Right cardiac atrium (tissue), 5 donors: ENCODE measurements at regions not wholly inside any gene's neighbourhood (a gene's known extent, or its start where the extent isn't known, plus 50 kb on each side); places are given as distances from the start of the nearest gene placed in this dataset.
"Not testable (repeated sequence)": the region's sequence is repeated elsewhere in the genome, so short reads cannot be mapped to it uniquely, and the experiment has no call there.

Experiments
- ATAC-seq, 2 donors: fragments of 200-7000 bp; cut with Tn5 transposase; one replicate each; pipeline versions ENCODE4 v1.8.0 to v1.9.1; 2020; ENCODE audit warnings: moderate library complexity in 2 of 2, mild to moderate bottlenecking in 1 of 2
- DNase-seq, 3 donors: peaks; one replicate each; pipeline ENCODE4 v3.0.0-alpha.2; 2020
- H3K27ac ChIP-seq: one replicate; pipeline ENCODE4 v1.5.1; 2013; ENCODE audit warnings: mild to moderate bottlenecking, low read length, control low read depth, moderate library complexity
- H3K27me3 ChIP-seq: one replicate; pipeline ENCODE4 v1.6.1; 2013; ENCODE audit not compliant: control insufficient read depth, insufficient read depth
- H3K4me1 ChIP-seq: one replicate; pipeline ENCODE4 v1.6.1; 2013; ENCODE audit warnings: low read length; ENCODE audit not compliant: control insufficient read depth, insufficient read depth
- H3K4me3 ChIP-seq: one replicate; pipeline ENCODE4 v1.5.1; 2013; ENCODE audit warnings: low read length, control low read depth
- H3K9me3 ChIP-seq: one replicate; pipeline ENCODE4 v1.6.1; 2013; ENCODE audit warnings: low read length; ENCODE audit not compliant: control insufficient read depth
- WGBS: extraction: QIAGEN DNeasy Blood & Tissue Kit; methylation state at CpG from one replicate; pipeline ENCODE4 v1.1.7; 2013; 5-methylcytosine and 5-hydroxymethylcytosine counted together
- intact Hi-C, 4 donors: fragments of 100-400 bp; cut with DNase I; formaldehyde crosslinking; loops; one replicate each; pipeline versions ENCODE4 v1.11.0 to v1.14.0; 2022 to 2023
- donor health status: healthy with polysubstance abuse.
- donor health status: DM: no; HTN: yes; CAD: no.
- donor health status: DM: no; HTN: no; CAD: no.
- donor health status: DM: no; HTN: yes; CAD: no; lungs with severe emphysema.
- donor health status: DM: yes; HTN: yes; CAD: no.

DNA sequence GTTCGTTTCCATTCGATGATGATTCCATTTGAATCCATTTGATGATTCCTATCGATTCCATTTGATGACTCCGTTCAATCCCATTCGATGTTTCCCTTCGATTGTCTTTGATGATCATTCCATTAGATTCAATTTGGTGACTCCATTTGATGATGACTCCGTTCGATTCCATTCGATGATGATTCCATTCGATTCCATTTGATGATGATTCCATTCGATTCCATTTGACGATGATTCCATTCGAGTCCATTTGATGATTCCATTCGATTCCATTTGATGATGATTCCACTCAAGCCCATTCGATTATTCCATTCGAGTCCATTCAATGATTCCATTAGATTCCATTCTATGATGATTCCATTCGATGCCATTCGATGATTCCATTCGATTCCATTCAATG, 2730.6 kb downstream of the RPIA start:
- ATAC-seq, DNase-seq, H3K27ac ChIP-seq, H3K9me3 ChIP-seq, H3K4me1 ChIP-seq, intact Hi-C loops, H3K27me3 ChIP-seq, H3K4me3 ChIP-seq: not testable (repeated sequence)
- WGBS = 82% methylated on average over 19 of the region's 19 CpGs

DNA sequence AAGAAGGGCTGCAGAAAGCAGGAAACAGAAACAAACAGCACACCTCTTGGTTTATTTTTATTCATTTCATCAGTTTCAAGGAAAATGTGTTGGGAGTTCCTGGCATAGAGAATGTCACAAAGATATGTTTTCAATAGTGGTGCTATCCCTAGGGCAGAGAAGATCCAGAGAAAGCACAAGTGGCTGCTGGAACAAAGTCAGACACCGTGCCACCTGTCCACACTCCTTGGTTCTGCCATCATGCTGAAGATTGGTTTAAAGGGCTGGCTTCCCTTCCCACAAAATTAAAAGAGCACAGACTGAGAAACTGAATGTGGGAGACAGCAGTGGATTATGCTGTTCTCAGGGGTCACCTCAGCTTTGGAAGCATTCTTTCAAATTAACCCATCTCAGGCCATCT, 2735.7 kb downstream of the RPIA start:
- H3K27me3 ChIP-seq, intact Hi-C loops, H3K27ac ChIP-seq, ATAC-seq, H3K4me3 ChIP-seq, H3K9me3 ChIP-seq, H3K4me1 ChIP-seq, DNase-seq: not testable (repeated sequence)
- 49% methylated on average over 1 of the region's 1 CpG for WGBS

DNA sequence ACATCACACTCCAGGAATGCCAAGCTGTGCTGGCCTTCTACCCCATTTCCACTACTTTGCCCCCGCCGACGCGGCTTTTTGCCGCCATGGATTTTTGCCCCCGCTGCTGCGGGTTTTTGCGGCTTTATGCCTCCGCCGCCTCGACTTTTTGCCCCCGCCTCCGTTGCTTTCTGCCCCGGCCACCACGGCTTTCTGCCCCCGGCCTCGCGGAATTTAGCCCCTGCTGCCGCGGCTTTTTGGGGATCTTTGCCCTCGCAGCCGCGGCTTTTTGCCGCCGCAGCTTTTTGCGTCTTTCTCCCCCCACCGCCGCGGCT, 2750.4 kb downstream of the RPIA start:
- H3K4me3 ChIP-seq = peak overlapping the region; percentile 89
- H3K27ac ChIP-seq, H3K4me1 ChIP-seq, intact Hi-C loops, H3K27me3 ChIP-seq, H3K9me3 ChIP-seq, ATAC-seq: not testable (repeated sequence)
- 9% methylated on average over 29 of the region's 29 CpGs for WGBS
- peak in 2 of 3 donors; percentile 38 to 55 for DNase-seq

DNA sequence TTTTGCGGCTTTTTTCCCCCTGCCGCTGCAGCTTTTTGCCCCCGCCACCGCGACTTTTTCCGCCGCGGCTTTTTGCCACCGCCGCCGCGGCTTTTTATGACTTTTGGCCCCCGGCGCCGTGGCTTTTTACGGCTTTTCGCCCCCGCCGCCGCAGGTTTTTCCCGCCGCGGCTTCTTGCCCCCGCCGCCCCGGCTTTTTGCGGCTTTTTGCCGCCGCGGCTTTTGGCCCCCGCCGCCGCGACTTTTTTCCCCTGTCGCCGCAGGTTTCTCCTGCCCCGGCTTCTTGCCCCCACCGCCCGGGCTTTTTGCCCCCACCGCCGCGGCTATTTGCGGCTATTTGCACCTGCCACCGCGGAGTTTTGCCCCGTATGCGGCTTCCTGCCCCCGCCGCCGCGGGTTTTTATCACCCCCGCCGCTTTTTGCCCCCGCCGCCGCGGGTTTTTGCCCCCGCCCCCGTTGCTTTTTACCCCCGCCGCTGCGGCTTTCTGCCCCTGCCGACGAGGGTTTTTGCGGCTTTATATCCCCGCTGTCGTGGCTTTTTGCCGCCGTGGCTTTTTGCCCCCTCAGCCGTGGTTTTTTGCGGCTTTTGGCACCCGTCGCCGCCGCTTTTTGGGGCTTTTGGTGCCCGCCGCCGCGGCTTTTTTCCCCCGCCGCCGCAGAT, 2750.9 kb downstream of the RPIA start:
- peak in 2 of 3 donors; percentile 39 to 64 for DNase-seq
- no peaks in the 10 kb centered on the region for H3K4me1 ChIP-seq
- ATAC-seq = no peak
- H3K27me3 ChIP-seq = no peaks in the 10 kb centered on the region
- intact Hi-C loops = no loop called here
- 6% methylated on average over 82 of the region's 82 CpGs for WGBS
- peak overlapping the region; percentile 89 for H3K4me3 ChIP-seq
- H3K27ac ChIP-seq = no peak overlapping the region
- H3K9me3 ChIP-seq = no peaks in the 10 kb centered on the region

DNA sequence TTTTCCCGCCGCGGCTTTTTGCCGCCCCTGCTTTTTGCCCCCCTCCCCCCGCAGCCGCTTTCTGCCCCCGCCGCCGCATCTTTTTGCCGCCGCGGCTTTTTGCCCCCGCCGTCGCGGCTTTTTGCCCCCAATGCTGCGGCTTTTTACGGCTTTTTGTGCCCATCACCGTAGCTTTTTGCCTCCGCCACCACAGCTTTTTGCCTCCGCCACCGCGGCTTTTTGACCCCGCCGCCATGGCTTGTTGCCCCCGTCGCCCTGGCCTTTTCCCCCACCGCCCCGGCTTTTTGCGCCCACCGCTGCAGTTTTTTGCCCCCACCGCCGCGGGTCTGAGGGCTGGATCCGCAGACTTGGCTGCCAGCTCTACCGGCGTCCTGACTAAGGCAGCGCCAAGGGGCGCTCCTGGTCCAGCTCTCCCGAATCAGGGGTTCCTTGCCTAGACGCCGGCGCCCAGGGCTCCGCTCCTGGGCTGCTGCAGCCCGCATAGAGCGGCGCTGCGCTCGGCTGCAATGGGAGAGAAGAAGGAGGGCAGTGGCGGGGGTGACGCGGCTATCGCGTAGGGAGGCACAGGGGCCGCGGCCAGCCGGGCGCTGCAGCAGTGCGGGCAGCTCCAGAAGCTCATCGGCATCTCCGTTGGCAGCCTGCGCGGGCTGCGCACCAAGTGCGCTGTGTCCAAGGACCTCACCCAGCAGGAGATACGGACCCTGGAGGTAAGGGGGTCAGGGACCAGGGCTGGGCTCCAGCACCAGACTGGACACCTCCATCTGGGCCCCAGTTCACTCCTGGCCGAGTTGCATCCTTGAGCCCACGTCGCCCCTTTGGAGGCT, 2751.6 kb downstream of the RPIA start:
- ATAC-seq = peak; percentile 43 to 65
- peak in 2 of 3 donors; percentile 45 to 60 for DNase-seq
- intact Hi-C loops, H3K27me3 ChIP-seq, H3K27ac ChIP-seq, H3K9me3 ChIP-seq, H3K4me1 ChIP-seq: not testable (repeated sequence)
- 9% methylated on average over 51 of the region's 69 CpGs for WGBS
- H3K4me3 ChIP-seq = peak overlapping the region; percentile 89

DNA sequence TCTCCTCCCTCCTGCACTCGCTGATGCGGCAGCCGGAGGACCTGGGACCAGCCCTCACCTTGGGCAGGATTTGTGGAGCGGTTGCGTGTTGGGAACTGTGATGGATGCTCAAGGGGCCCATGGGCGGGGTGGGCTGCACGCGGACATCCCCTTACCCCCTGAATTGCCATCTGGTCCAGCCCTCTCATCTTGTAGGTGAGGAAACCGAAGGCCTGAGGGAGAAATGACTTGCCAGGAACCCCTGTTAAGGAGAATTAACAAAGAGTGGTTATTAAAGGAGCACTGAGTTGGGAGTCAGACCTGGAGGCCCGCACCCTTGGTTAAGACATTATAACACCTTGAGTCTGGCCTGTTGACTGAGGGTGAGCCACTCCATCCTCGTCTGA, 2752.2 kb downstream of the RPIA start:
- H3K27me3 ChIP-seq, H3K9me3 ChIP-seq, intact Hi-C loops, H3K27ac ChIP-seq, ATAC-seq, H3K4me1 ChIP-seq, H3K4me3 ChIP-seq: not testable (repeated sequence)
- 63% methylated on average over 7 of the region's 11 CpGs for WGBS
- peak in 2 of 3 donors; percentile 16 to 46 for DNase-seq

DNA sequence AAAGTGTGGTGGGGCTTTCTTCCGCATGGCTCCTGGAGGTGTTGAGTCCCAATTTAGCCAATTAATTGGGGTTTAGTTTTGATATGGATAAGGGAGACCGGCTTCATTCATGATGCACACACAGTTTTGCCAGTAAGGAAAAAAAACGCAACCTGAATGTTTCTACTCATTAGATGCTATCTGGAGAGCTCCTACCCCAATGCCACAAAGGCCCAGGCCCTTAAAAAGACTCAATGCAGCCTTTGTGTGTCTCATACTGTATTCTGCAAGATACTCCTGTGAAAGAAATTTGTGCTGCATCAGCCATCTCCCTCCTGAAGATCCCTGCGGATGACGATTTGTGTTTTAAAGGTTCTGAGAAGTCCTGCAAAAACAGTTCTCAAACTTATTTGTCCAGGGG, 2754.2 kb downstream of the RPIA start:
- H3K4me1 ChIP-seq, intact Hi-C loops, DNase-seq, ATAC-seq, H3K27ac ChIP-seq, H3K4me3 ChIP-seq, H3K27me3 ChIP-seq, H3K9me3 ChIP-seq: not testable (repeated sequence)
- whole genome bisulfite sequencing = 84% methylated on average over 4 of the region's 5 CpGs

DNA sequence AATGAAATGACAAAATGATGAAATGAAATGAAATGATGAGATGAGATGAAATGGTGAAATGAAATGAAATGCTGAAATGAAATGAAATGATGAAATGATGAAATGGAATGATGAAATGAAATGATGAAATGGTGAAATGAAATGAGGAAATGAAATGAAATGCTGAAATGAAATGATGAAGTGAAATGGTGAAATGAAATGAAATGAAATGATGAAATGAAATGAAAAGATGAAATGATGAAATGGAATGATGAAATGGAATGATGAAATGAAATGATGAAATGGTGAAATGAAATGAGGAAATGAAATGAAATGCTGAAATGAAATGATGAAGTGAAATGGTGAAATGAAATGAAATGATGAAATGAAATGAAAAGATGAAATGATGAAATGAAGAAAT, 2755.0 kb downstream of the RPIA start:
- H3K4me1 ChIP-seq, ATAC-seq, H3K4me3 ChIP-seq, DNase-seq, H3K27ac ChIP-seq, intact Hi-C loops, H3K27me3 ChIP-seq, H3K9me3 ChIP-seq: not testable (repeated sequence)

DNA sequence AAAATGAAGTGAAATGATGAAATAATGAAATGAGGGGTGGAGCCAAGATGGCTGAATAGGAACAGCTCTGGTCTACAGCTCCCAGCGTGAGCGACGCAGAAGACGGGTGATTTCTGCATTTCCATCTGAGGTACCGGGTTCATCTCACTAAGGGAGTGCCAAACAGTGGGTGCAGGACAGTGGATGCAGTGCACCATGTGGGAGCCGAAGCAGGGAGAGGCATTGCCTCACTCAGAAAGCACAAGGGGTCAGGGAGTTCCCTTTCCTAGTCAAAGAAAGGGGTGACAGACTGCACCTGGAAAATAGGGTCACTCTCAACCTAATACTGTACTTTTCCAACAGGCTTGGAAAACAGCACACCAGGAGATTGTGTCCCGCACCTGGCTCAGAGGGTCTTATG, 2755.4 kb downstream of the RPIA start:
- H3K27me3 ChIP-seq, H3K4me3 ChIP-seq, DNase-seq, intact Hi-C loops, ATAC-seq, H3K4me1 ChIP-seq, H3K9me3 ChIP-seq, H3K27ac ChIP-seq: not testable (repeated sequence)
- WGBS = 88% methylated on average over 6 of the region's 7 CpGs

DNA sequence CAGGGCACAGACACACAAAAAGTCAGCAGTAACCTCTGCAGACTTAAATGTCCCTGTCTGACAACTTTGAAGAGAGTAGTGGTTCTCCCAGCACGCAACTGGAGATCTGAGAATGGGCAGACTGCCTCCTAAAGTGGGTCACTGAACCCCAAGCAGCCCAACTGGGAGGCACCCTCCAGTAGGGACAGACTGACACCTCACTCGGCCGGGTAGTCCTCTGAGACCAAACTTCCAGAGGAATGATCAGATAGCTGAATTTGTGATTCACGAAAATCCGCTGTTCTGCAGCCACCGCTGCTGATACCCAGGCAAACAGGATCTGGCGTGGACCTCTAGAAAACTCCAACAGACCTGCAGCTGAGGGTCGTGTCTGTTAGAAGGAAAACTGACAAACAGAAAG, 2756.0 kb downstream of the RPIA start:
- intact Hi-C loops, H3K4me3 ChIP-seq, ATAC-seq, H3K27me3 ChIP-seq, H3K27ac ChIP-seq, H3K4me1 ChIP-seq, H3K9me3 ChIP-seq: not testable (repeated sequence)
- 87% methylated on average over 7 of the region's 8 CpGs for WGBS
- peak in 2 of 3 donors; percentile 16 to 21 for DNase-seq

DNA sequence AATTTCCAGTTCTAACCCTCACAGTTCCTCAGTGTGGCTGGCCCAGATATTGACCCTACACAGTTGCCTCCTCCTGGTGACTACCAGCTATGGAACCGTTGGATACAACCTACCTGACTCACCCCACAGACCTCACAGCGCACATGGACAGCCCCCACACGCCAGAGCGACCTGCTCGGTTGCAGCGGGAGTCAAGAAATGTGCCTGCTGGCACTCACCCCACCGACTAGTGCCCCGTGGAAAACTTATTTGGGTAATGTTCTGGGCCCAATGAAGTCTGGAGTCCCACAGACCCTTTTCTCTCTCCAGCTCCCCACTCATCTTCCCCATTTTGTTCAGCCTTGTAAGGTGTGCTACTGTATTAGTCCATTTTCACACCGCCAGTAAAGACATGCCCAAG, 2770.8 kb downstream of the RPIA start:
- H3K9me3 ChIP-seq, H3K4me1 ChIP-seq, H3K4me3 ChIP-seq, intact Hi-C loops, H3K27me3 ChIP-seq, ATAC-seq, H3K27ac ChIP-seq: not testable (repeated sequence)
- WGBS = 72% methylated on average over 9 of the region's 9 CpGs
- DNase-seq = peak in 2 of 3 donors; percentile 15 to 40
